Osteoblast (primary cell): ENCODE measurements at regions not wholly inside any gene's neighbourhood (a gene's known extent, or its start where the extent isn't known, plus 50 kb on each side); places are given as distances from the start of the nearest gene placed in this dataset.
"Not testable (repeated sequence)": the region's sequence is repeated elsewhere in the genome, so short reads cannot be mapped to it uniquely, and the experiment has no call there.

ENCODE experiments used
- DNase-seq: peaks from one replicate; pipeline ENCODE4 v3.0.0; 2011; ENCODE audit warnings: low spot score, mixed read lengths; ENCODE audit not compliant: insufficient read length; ENCODE audit errors: missing footprints
- H2AFZ ChIP-seq: 2 replicates; pipeline ENCODE4 v1.6.0; 2011; ENCODE audit warnings: mild to moderate bottlenecking, low read length
- H3K27ac ChIP-seq: 2 replicates; pipeline ENCODE4 v1.5.1; 2011; ENCODE audit warnings: mild to moderate bottlenecking, low read depth, low read length, moderate library complexity
- H3K27me3 ChIP-seq: 2 replicates; pipeline ENCODE4 v1.6.0; 2012; ENCODE audit warnings: mild to moderate bottlenecking, control low read depth, inconsistent platforms, low read length, moderate library complexity; ENCODE audit not compliant: insufficient read depth
- H3K36me3 ChIP-seq: 2 replicates; pipeline ENCODE4 v1.5.1; 2011; ENCODE audit warnings: mild to moderate bottlenecking, low read length, control low read depth, moderate library complexity; ENCODE audit not compliant: insufficient read depth
- H3K4me1 ChIP-seq: 2 replicates; pipeline ENCODE4 v1.5.1; 2011; ENCODE audit warnings: mild to moderate bottlenecking, low read length, control low read depth, moderate library complexity; ENCODE audit not compliant: insufficient read depth
- H3K4me2 ChIP-seq: 2 replicates; pipeline ENCODE4 v1.6.0; 2011; ENCODE audit warnings: mild to moderate bottlenecking, low read length; ENCODE audit not compliant: insufficient read depth
- H3K4me3 ChIP-seq: fragments of 200-600 bp; sonication (generic); 3 replicates; pipeline ENCODE4 v1.5.1; 2012; ENCODE audit warnings: mild to moderate bottlenecking, low read length, inconsistent platforms; ENCODE audit not compliant: insufficient read depth
- H3K79me2 ChIP-seq: 2 replicates; pipeline ENCODE4 v1.6.0; 2012; ENCODE audit warnings: mild to moderate bottlenecking, low read length, control low read depth, inconsistent platforms; ENCODE audit not compliant: insufficient read depth
- H3K9me3 ChIP-seq: 2 replicates; pipeline ENCODE4 v1.5.1; 2011; ENCODE audit warnings: low read depth, low read length, control low read depth
- H4K20me1 ChIP-seq: 2 replicates; pipeline ENCODE4 v1.6.0; 2012; ENCODE audit warnings: mild to moderate bottlenecking, low read length, control low read depth; ENCODE audit not compliant: insufficient read depth
- CTCF ChIP-seq: IDR thresholded peaks from 2 replicates; pipeline ENCODE4 v1.5.1; 2011; ENCODE audit warnings: mild to moderate bottlenecking, low read depth, low read length, moderate library complexity; ENCODE audit errors: extremely low read depth

GRCh38 chrX:81925812-81926211 is 723.9 kb downstream of the SH3BGRL start:
- H2AFZ ChIP-seq: no peak overlapping the region
- H3K79me2 ChIP-seq: no peaks in the 10 kb centered on the region
- H3K4me2 ChIP-seq: no peak overlapping the region
- H3K36me3 ChIP-seq: no peaks in the 10 kb centered on the region
- H3K4me1 ChIP-seq: no peaks in the 10 kb centered on the region
- TF ChIP-seq CTCF: no peak
- DNase-seq: no peak
- H3K9me3 ChIP-seq: no peaks in the 10 kb centered on the region
- H3K27ac ChIP-seq: no peak overlapping the region
- no peaks in the 10 kb centered on the region for H3K27me3 ChIP-seq
- H4K20me1 ChIP-seq: no peaks in the 10 kb centered on the region
- no peak overlapping the region for H3K4me3 ChIP-seq

DNA sequence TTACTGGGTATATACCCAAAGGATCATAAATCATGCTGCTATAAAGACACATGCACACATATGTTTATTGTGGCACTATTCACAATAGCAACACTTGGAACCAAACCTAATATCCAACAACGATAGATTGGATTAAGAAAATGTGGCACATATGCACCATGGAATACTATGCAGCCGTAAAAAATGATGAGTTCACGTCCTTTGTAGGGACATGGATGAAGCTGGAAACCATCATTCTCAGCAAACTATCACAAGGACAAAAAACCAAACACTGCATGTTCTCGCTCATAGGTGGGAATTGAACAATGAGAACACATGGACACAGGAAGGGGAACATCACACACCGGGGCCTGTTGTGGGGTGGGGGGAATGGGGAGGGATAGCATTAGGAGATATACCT is 744.0 kb downstream of the SH3BGRL start:
- not testable (repeated sequence) for H3K27me3 ChIP-seq, H2AFZ ChIP-seq, H3K79me2 ChIP-seq, H3K36me3 ChIP-seq, H3K4me1 ChIP-seq, DNase-seq, H3K27ac ChIP-seq, H4K20me1 ChIP-seq, H3K4me3 ChIP-seq, H3K9me3 ChIP-seq, H3K4me2 ChIP-seq

GRCh38 chrX:81957318-81957717 is 755.4 kb downstream of the SH3BGRL start:
- Histone ChIP-seq H3K27ac (no peak overlapping the region), H3K4me1 (no peaks in the 10 kb centered on the region), H3K9me3 (no peaks in the 10 kb centered on the region), H3K4me3 (no peak overlapping the region), H3K27me3 (no peaks in the 10 kb centered on the region), H3K79me2 (no peaks in the 10 kb centered on the region), H3K4me2 (no peak overlapping the region), H4K20me1 (no peaks in the 10 kb centered on the region), H2AFZ (no peak overlapping the region), H3K36me3 (no peaks in the 10 kb centered on the region)
- DNase-seq: no peak
- no peak for TF ChIP-seq CTCF

GRCh38 chrX:81957900-81958545 is 756.1 kb downstream of the SH3BGRL start:
- H3K36me3 ChIP-seq: no peaks in the 10 kb centered on the region
- H3K9me3 ChIP-seq: no peaks in the 10 kb centered on the region
- no peaks in the 10 kb centered on the region for H3K4me1 ChIP-seq
- H2AFZ ChIP-seq: no peak overlapping the region
- no peaks in the 10 kb centered on the region for H3K79me2 ChIP-seq
- no peaks in the 10 kb centered on the region for H3K27me3 ChIP-seq
- DNase-seq: peak; percentile 34
- H3K4me2 ChIP-seq: no peak overlapping the region
- no peak overlapping the region for H3K27ac ChIP-seq
- TF ChIP-seq CTCF: peak; percentile 28
- H4K20me1 ChIP-seq: no peaks in the 10 kb centered on the region
- no peak overlapping the region for H3K4me3 ChIP-seq
